ENCODE measurements at regions not wholly inside any gene's neighbourhood (a gene's known extent, or its start where the extent isn't known, plus 50 kb on each side); places are given as distances from the start of the nearest gene placed in this dataset.

- Histone ChIP-seq H3K27ac (ENCODE audit: low read length, poor library complexity, severe bottlenecking) (no peak overlapping the region), H2AK5ac (ENCODE audit: low read length, severe bottlenecking) (no peak overlapping the region), H4K8ac (ENCODE audit: low read length) (no peak overlapping the region), H3K4me1 (ENCODE audit: control insufficient read depth, insufficient read depth, low read depth, low read length) (peaks cover 1% of the 10 kb centered on the region), H2BK5ac (ENCODE audit: low read depth, low read length, poor library complexity, severe bottlenecking) (no peak overlapping the region), H2BK120ac (ENCODE audit: low read depth, low read length) (no peak overlapping the region), H3K36me3 (ENCODE audit: control insufficient read depth in 1 of 2, insufficient read depth in 2 of 2, low read depth in 1 of 2, low read length in 2 of 2) (no peaks in the 10 kb centered on the region), H2AFZ (ENCODE audit: low read depth, low read length) (no peak overlapping the region), H2BK15ac (ENCODE audit: low read depth, poor library complexity, severe bottlenecking) (no peak overlapping the region), H3K14ac (ENCODE audit: low read length in 2 of 2) (no peak overlapping the region), H3K9me3 (ENCODE audit: control insufficient read depth, low read length) (no peaks in the 10 kb centered on the region), H3K23ac (ENCODE audit: low read length in 2 of 2) (no peak overlapping the region), H2BK12ac (ENCODE audit: low read length in 2 of 2) (no peak overlapping the region), H3K27me3 (ENCODE audit: control insufficient read depth in 1 of 2, insufficient read depth in 1 of 2, low read length in 2 of 2) (peaks cover 10 to 11% of the 10 kb centered on the region in 2 experiments), H3K4ac (ENCODE audit: low read depth in 1 of 2, low read length in 2 of 2) (no peak overlapping the region), H3K4me3 (ENCODE audit: insufficient read depth in 1 of 2, low read depth in 1 of 2, low read length in 2 of 2) (no peak overlapping the region), H3K18ac (ENCODE audit: low read depth in 1 of 2, low read length in 2 of 2) (no peak overlapping the region), H3K9ac (ENCODE audit: low read length) (no peak overlapping the region), H3K79me1 (replicated peaks; ENCODE audit: low read length, poor library complexity, severe bottlenecking) (no peaks in the 10 kb centered on the region), H4K91ac (ENCODE audit: low read length) (no peak overlapping the region), H3K4me2 (ENCODE audit: low read length, poor library complexity, severe bottlenecking) (no peak overlapping the region)
- 73% methylated on average over 3 of the region's 4 CpGs for WGBS
- no peak for DNase-seq
Observed at GRCh38 chr4:57444671-57445070, 334.5 kb upstream of the IGFBP7 start.

GRCh38 chr4:57443787-57444186 is 333.6 kb upstream of the IGFBP7 start:
- Histone ChIP-seq H2AFZ (ENCODE audit: low read depth, low read length) (no peak overlapping the region), H3K4me1 (ENCODE audit: control insufficient read depth, insufficient read depth, low read depth, low read length) (peaks cover 1% of the 10 kb centered on the region), H4K91ac (ENCODE audit: low read length) (no peak overlapping the region), H4K8ac (ENCODE audit: low read length) (no peak overlapping the region), H2BK5ac (ENCODE audit: low read depth, low read length, poor library complexity, severe bottlenecking) (no peak overlapping the region), H3K14ac (ENCODE audit: low read length in 2 of 2) (no peak overlapping the region), H3K9me3 (ENCODE audit: control insufficient read depth, low read length) (no peaks in the 10 kb centered on the region), H3K9ac (ENCODE audit: low read length) (no peak overlapping the region), H3K4me3 (ENCODE audit: insufficient read depth in 1 of 2, low read depth in 1 of 2, low read length in 2 of 2) (no peak overlapping the region), H3K36me3 (ENCODE audit: control insufficient read depth in 1 of 2, insufficient read depth in 2 of 2, low read depth in 1 of 2, low read length in 2 of 2) (no peaks in the 10 kb centered on the region), H2BK120ac (ENCODE audit: low read depth, low read length) (no peak overlapping the region), H3K79me1 (replicated peaks; ENCODE audit: low read length, poor library complexity, severe bottlenecking) (no peaks in the 10 kb centered on the region), H2BK15ac (ENCODE audit: low read depth, poor library complexity, severe bottlenecking) (no peak overlapping the region), H2AK5ac (ENCODE audit: low read length, severe bottlenecking) (no peak overlapping the region), H3K23ac (ENCODE audit: low read length in 2 of 2) (no peak overlapping the region), H3K18ac (ENCODE audit: low read depth in 1 of 2, low read length in 2 of 2) (no peak overlapping the region), H3K4ac (ENCODE audit: low read depth in 1 of 2, low read length in 2 of 2) (no peak overlapping the region), H3K27ac (ENCODE audit: low read length, poor library complexity, severe bottlenecking) (no peak overlapping the region), H3K4me2 (ENCODE audit: low read length, poor library complexity, severe bottlenecking) (no peak overlapping the region), H2BK12ac (ENCODE audit: low read length in 2 of 2) (no peak overlapping the region), H3K27me3 (ENCODE audit: control insufficient read depth in 1 of 2, insufficient read depth in 1 of 2, low read length in 2 of 2) (peaks cover 10 to 11% of the 10 kb centered on the region in 2 experiments)
- no peak for DNase-seq
- WGBS, result 100% methylated on average over 2 of the region's 2 CpGs

- Histone ChIP-seq H3K27ac (ENCODE audit: low read length, poor library complexity, severe bottlenecking) (no peak overlapping the region), H3K4me2 (ENCODE audit: low read length, poor library complexity, severe bottlenecking) (no peak overlapping the region), H3K23ac (ENCODE audit: low read length in 2 of 2) (no peak overlapping the region), H2BK5ac (ENCODE audit: low read depth, low read length, poor library complexity, severe bottlenecking) (no peak overlapping the region), H3K4me3 (ENCODE audit: insufficient read depth in 1 of 2, low read depth in 1 of 2, low read length in 2 of 2) (no peak overlapping the region), H3K27me3 (ENCODE audit: control insufficient read depth in 1 of 2, insufficient read depth in 1 of 2, low read length in 2 of 2) (peaks cover 10 to 11% of the 10 kb centered on the region in 2 experiments), H2AK5ac (ENCODE audit: low read length, severe bottlenecking) (no peak overlapping the region), H3K36me3 (ENCODE audit: control insufficient read depth in 1 of 2, insufficient read depth in 2 of 2, low read depth in 1 of 2, low read length in 2 of 2) (no peaks in the 10 kb centered on the region), H3K4me1 (ENCODE audit: control insufficient read depth, insufficient read depth, low read depth, low read length) (peaks cover 1% of the 10 kb centered on the region), H2AFZ (ENCODE audit: low read depth, low read length) (no peak overlapping the region), H3K9ac (ENCODE audit: low read length) (no peak overlapping the region), H3K9me3 (ENCODE audit: control insufficient read depth, low read length) (no peaks in the 10 kb centered on the region), H4K8ac (ENCODE audit: low read length) (no peak overlapping the region), H2BK15ac (ENCODE audit: low read depth, poor library complexity, severe bottlenecking) (no peak overlapping the region), H3K79me1 (replicated peaks; ENCODE audit: low read length, poor library complexity, severe bottlenecking) (no peaks in the 10 kb centered on the region), H3K14ac (ENCODE audit: low read length in 2 of 2) (no peak overlapping the region), H2BK120ac (ENCODE audit: low read depth, low read length) (no peak overlapping the region), H3K4ac (ENCODE audit: low read depth in 1 of 2, low read length in 2 of 2) (no peak overlapping the region), H2BK12ac (ENCODE audit: low read length in 2 of 2) (no peak overlapping the region), H3K18ac (ENCODE audit: low read depth in 1 of 2, low read length in 2 of 2) (no peak overlapping the region), H4K91ac (ENCODE audit: low read length) (no peak overlapping the region)
- 85% methylated on average over 7 of the region's 7 CpGs for WGBS
- DNase-seq, result no peak
Observed at GRCh38 chr4:57443308-57443707, 333.1 kb upstream of the IGFBP7 start.

- Histone ChIP-seq H3K9ac (ENCODE audit: low read length) (no peak overlapping the region), H3K18ac (ENCODE audit: low read depth in 1 of 2, low read length in 2 of 2) (no peak overlapping the region), H3K27me3 (ENCODE audit: control insufficient read depth in 1 of 2, insufficient read depth in 1 of 2, low read length in 2 of 2) (peaks cover 9 to 11% of the 10 kb centered on the region in 2 experiments)
Observed at GRCh38 chr4:57442831-57443291, 332.7 kb upstream of the IGFBP7 start.

More at GRCh38 chr4:57442831-57443291, 332.7 kb upstream of the IGFBP7 start:
- Histone ChIP-seq H2AK5ac (ENCODE audit: low read length, severe bottlenecking) (no peak overlapping the region), H2BK120ac (ENCODE audit: low read depth, low read length) (no peak overlapping the region), H3K4me2 (ENCODE audit: low read length, poor library complexity, severe bottlenecking) (no peak overlapping the region), H3K36me3 (ENCODE audit: control insufficient read depth in 1 of 2, insufficient read depth in 2 of 2, low read depth in 1 of 2, low read length in 2 of 2) (no peaks in the 10 kb centered on the region), H3K27ac (ENCODE audit: low read length, poor library complexity, severe bottlenecking) (no peak overlapping the region), H2BK5ac (ENCODE audit: low read depth, low read length, poor library complexity, severe bottlenecking) (no peak overlapping the region), H2BK12ac (ENCODE audit: low read length in 2 of 2) (no peak overlapping the region), H3K23ac (ENCODE audit: low read length in 2 of 2) (no peak overlapping the region), H3K9me3 (ENCODE audit: control insufficient read depth, low read length) (no peaks in the 10 kb centered on the region), H3K14ac (ENCODE audit: low read length in 2 of 2) (no peak overlapping the region), H3K79me1 (replicated peaks; ENCODE audit: low read length, poor library complexity, severe bottlenecking) (no peaks in the 10 kb centered on the region), H3K4ac (ENCODE audit: low read depth in 1 of 2, low read length in 2 of 2) (no peak overlapping the region), H2AFZ (ENCODE audit: low read depth, low read length) (no peak overlapping the region), H3K4me3 (ENCODE audit: insufficient read depth in 1 of 2, low read depth in 1 of 2, low read length in 2 of 2) (no peak overlapping the region), H4K91ac (ENCODE audit: low read length) (no peak overlapping the region), H2BK15ac (ENCODE audit: low read depth, poor library complexity, severe bottlenecking) (no peak overlapping the region), H4K8ac (ENCODE audit: low read length) (no peak overlapping the region), H3K4me1 (ENCODE audit: control insufficient read depth, insufficient read depth, low read depth, low read length) (peaks cover 1% of the 10 kb centered on the region)
- DNase-seq, result peak; percentile 23
- WGBS, result 23% methylated on average over 4 of the region's 4 CpGs

Data from mesenchymal stem cell (in vitro differentiated cells and primary cell).